Esophagus muscularis mucosa (tissue), 4 donors: ENCODE measurements at regions not wholly inside any gene's neighbourhood (a gene's known extent, or its start where the extent isn't known, plus 50 kb on each side); places are given as distances from the start of the nearest gene placed in this dataset.

Experiments used
- DNase-seq: peaks from one replicate; pipeline ENCODE4 v3.0.0-alpha.2; 2017; ENCODE audit errors: extremely low spot score
- H3K27ac ChIP-seq, 4 donors: fragments of 200-600 bp; sonication (generic); replicated peaks in 1 of 4; 1 replicate in 3 of 4; 2 replicates in 1 of 4; pipeline ENCODE4 v1.5.1; 2016 to 2019; ENCODE audit warnings: mild to moderate bottlenecking in 1 of 4
- H3K27me3 ChIP-seq, 4 donors: fragments of 200-600 bp; sonication (generic); one replicate each; pipeline versions ENCODE4 v1.5.1 to v1.6.0; 2016 to 2019
- H3K36me3 ChIP-seq, 4 donors: fragments of 200-600 bp; sonication (generic); one replicate each; pipeline ENCODE4 v1.5.1; 2016 to 2019
- H3K4me1 ChIP-seq, 4 donors: fragments of 200-600 bp; sonication (generic); one replicate each; pipeline ENCODE4 v1.5.1; 2016 to 2019
- H3K4me3 ChIP-seq, 4 donors: fragments of 200-600 bp; sonication (generic); 1 replicate in 2 of 4; 2 replicates in 2 of 4; pipeline ENCODE4 v1.5.1; 2016 to 2019; ENCODE audit warnings: mild to moderate bottlenecking in 4 of 4, moderate library complexity in 1 of 4
- H3K9me3 ChIP-seq, 4 donors: fragments of 200-600 bp; sonication (generic); 1 replicate in 3 of 4; 2 replicates in 1 of 4; pipeline ENCODE4 v1.5.1; 2016 to 2019
- EP300 ChIP-seq: sonication (generic); formaldehyde crosslinking; IDR thresholded peaks from one replicate; pipeline ENCODE4 v1.6.1; 2017; ENCODE audit warnings: antibody characterized with exemption
- POLR2A ChIP-seq: fragments of 450-650 bp; IDR thresholded peaks from one replicate; pipeline ENCODE4 v1.6.1; 2017; ENCODE audit warnings: antibody characterized with exemption, moderate library complexity, mild to moderate bottlenecking, low read depth
- POLR2AphosphoS5 ChIP-seq, 2 donors: sonication (generic); formaldehyde crosslinking; IDR thresholded peaks; one replicate each; pipeline ENCODE4 v1.6.1; 2017; ENCODE audit warnings: antibody characterized with exemption in 2 of 2
- WGBS: methylation state at CpG from one replicate; pipeline ENCODE4 v1.1.5; 2018; 5-methylcytosine and 5-hydroxymethylcytosine counted together
- intact Hi-C: fragments of 100-400 bp; cut with DNase I; formaldehyde crosslinking; loops from one replicate; pipeline ENCODE4 v1.15.1; 2023
- TF ChIP-seq, protein P1 (sequence below), 3 experiments: fragments of 200-600 bp in 2 of 3; fragments of 450-650 bp in 1 of 3; sonication (generic) in 2 of 3; IDR thresholded peaks; one replicate each; pipeline ENCODE4 v1.5.1; 2017 to 2019; ENCODE audit warnings: antibody characterized with exemption in 3 of 3, mild to moderate bottlenecking in 2 of 3, moderate library complexity in 1 of 3

DNA sequence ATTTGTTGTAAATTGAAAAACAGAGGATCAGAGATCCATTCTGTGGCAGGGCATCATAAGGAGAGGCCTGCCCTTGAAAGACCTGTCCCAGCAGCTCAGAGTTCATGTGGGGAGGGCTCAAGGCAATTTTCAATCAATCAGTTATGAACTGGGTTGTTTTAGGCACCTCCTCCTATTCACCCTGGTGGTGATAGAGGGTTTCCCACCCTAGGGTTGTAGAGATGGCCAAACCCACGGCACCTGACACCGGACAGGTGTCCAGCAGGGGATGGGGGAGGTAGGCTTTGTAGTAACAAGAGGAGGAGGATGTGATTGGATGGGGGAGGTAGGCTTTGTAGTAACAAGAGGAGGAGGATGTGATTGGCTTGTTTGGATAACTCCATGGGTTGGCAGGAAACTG, 205.7 kb downstream of the SOCS6 start:
- DNase-seq: no peak
- no peaks in the 10 kb centered on the region for H3K4me1 ChIP-seq
- intact Hi-C loops: no loop called here
- H3K4me3 ChIP-seq: no peak overlapping the region
- no peaks in the 10 kb centered on the region for H3K9me3 ChIP-seq
- peaks cover 0 to 5% (median 0%) of the 10 kb centered on the region in 4 donors for H3K27me3 ChIP-seq
- TF ChIP-seq POLR2AphosphoS5 (IDR thresholded peaks at IDR 0.05) (no peak), EP300 (no peak), POLR2A (no peak)
- TF ChIP-seq, protein P1, sequence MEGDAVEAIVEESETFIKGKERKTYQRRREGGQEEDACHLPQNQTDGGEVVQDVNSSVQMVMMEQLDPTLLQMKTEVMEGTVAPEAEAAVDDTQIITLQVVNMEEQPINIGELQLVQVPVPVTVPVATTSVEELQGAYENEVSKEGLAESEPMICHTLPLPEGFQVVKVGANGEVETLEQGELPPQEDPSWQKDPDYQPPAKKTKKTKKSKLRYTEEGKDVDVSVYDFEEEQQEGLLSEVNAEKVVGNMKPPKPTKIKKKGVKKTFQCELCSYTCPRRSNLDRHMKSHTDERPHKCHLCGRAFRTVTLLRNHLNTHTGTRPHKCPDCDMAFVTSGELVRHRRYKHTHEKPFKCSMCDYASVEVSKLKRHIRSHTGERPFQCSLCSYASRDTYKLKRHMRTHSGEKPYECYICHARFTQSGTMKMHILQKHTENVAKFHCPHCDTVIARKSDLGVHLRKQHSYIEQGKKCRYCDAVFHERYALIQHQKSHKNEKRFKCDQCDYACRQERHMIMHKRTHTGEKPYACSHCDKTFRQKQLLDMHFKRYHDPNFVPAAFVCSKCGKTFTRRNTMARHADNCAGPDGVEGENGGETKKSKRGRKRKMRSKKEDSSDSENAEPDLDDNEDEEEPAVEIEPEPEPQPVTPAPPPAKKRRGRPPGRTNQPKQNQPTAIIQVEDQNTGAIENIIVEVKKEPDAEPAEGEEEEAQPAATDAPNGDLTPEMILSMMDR (IDR thresholded peaks at IDR 0.05): no peak
- H3K36me3 ChIP-seq: no peaks in the 10 kb centered on the region
- no peak overlapping the region for H3K27ac ChIP-seq
- WGBS: 92% methylated on average over 2 of the region's 2 CpGs

DNA sequence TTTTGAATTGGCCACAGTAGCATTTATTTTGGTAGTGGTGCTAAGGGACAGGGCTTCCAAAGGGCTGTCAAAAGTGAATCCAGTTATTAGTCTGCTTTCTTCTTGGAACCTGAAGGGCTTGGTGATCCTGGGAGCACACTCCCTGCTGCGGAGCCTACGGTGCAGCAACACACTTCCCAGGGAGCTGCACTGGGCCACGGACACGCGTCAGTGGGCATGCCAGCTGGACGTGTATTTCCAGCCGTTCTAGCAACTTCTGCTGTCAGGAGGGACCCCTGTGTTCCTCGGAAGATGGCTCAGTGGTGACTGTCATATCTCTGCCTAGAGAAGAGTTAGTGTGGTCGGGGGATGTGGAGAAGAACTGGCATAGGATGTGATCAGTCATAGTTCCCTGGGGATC, 204.6 kb downstream of the SOCS6 start:
- intact Hi-C loops: no loop called here
- TF ChIP-seq EP300: no peak
- no peak for TF ChIP-seq POLR2AphosphoS5 (IDR thresholded peaks at IDR 0.05)
- TF ChIP-seq, protein P1 (IDR thresholded peaks at IDR 0.05): no peak
- TF ChIP-seq POLR2A: no peak
- no peaks in the 10 kb centered on the region for H3K36me3 ChIP-seq
- H3K27ac ChIP-seq: no peak overlapping the region
- no peaks in the 10 kb centered on the region for H3K9me3 ChIP-seq
- no peak overlapping the region for H3K4me3 ChIP-seq
- peaks cover 0 to 5% (median 0%) of the 10 kb centered on the region in 4 donors for H3K27me3 ChIP-seq
- no peaks in the 10 kb centered on the region for H3K4me1 ChIP-seq
- 83% methylated on average over 7 of the region's 9 CpGs for WGBS
- DNase-seq: no peak

DNA sequence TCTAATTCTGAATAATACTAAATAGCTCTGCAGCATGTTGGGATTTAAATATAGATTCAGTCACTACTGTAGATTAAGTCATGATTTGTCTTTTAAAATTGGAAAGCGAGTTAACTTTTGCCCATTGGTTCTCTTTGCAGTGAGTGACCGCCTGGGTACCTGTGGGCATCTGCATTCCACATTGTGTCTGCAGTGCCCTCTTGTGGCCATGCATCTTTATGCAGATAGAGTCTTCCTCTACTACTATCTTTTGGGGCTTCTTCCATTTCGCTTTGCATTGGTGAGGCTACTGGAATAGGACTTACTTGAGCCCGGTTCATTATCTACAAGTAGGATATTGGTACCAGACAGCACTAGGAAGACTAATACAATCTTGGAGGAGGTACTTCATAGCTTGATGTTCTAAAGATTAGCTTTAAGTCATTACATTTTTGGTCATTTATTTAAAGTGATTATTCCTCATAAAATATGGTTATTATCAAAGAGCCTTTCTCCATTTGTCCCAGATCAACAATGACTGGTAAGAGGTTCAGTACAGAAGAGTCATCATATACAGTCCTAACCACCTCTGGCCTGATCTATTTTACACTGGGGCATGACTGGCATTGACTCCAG, 203.0 kb downstream of the SOCS6 start:
- peaks cover 0 to 5% (median 0%) of the 10 kb centered on the region in 4 donors for H3K27me3 ChIP-seq
- no peak for TF ChIP-seq POLR2A
- TF ChIP-seq, protein P1 (IDR thresholded peaks at IDR 0.05): peak; percentile 46 to 73 (median 58)
- H3K9me3 ChIP-seq: no peaks in the 10 kb centered on the region
- 74% methylated on average over 4 of the region's 4 CpGs for WGBS
- DNase-seq: no peak
- no peak overlapping the region for H3K4me3 ChIP-seq
- H3K4me1 ChIP-seq: no peaks in the 10 kb centered on the region
- no peaks in the 10 kb centered on the region for H3K36me3 ChIP-seq
- intact Hi-C loops: no loop called here
- no peak overlapping the region for H3K27ac ChIP-seq

DNA sequence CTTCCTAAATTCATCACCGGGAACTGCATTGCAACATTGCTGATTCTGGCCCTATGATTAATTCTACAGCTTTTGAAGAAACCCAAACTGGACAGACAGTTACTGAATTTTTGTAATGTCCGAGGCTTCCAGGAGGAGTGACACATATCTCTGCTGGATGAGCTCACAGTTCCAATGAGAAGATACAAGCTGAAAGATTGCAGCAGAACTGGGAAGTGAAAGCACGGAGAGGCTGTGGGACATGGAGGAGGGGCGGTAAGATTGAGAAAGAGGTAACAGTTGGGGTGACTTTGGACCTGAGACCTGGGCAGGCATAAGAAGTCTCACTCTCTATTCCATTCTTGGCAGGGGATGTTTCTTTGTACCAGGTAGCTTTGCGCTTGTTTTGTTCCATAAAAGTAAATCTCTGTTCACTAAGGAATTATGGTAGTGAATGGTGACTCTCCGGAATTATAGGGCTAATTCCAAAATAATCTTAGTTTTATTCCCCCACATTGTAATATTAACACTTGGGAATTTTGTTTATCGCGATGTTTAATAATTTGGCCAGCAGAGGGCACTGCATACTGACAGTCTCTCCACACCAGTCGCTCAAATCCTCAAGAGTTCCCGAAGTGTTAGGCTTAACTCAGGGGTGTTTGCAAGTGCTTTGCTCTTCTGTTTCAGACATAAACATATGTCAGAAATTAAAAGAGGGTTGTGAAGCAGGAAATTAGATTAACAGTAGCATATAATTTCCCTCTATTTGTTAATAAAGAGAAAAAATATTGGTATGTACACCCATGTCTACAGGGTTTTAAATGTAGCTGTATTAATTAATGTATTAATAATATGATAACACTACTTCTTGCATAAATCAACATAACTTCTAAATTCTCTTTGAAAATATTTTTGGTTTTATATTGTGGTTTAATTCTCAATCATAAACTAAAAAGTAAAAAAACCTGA, 201.4 kb downstream of the SOCS6 start:
- DNase-seq: no peak
- intact Hi-C loops: no loop called here
- 14% methylated on average over 10 of the region's 10 CpGs for WGBS

More for the DNA sequence above, 201.4 kb downstream of the SOCS6 start:
- H3K27me3 ChIP-seq: peaks cover 0 to 5% (median 0%) of the 10 kb centered on the region in 4 donors
- TF ChIP-seq POLR2AphosphoS5 (IDR thresholded peaks at IDR 0.05) (no peak), POLR2A (no peak), EP300 (no peak)
- TF ChIP-seq, protein P1 (IDR thresholded peaks at IDR 0.05): peak; percentile 51 to 62 (median 54)
- H3K36me3 ChIP-seq: no peaks in the 10 kb centered on the region
- no peak overlapping the region for H3K27ac ChIP-seq
- no peaks in the 10 kb centered on the region for H3K9me3 ChIP-seq
- H3K4me3 ChIP-seq: peak overlapping the region in 1 of 4 donors; percentile 6
- H3K4me1 ChIP-seq: no peaks in the 10 kb centered on the region
